ENCODE measurements at regions not wholly inside any gene's neighbourhood (a gene's known extent, or its start where the extent isn't known, plus 50 kb on each side); places are given as distances from the start of the nearest gene placed in this dataset.

- TF ChIP-seq, protein P1, sequence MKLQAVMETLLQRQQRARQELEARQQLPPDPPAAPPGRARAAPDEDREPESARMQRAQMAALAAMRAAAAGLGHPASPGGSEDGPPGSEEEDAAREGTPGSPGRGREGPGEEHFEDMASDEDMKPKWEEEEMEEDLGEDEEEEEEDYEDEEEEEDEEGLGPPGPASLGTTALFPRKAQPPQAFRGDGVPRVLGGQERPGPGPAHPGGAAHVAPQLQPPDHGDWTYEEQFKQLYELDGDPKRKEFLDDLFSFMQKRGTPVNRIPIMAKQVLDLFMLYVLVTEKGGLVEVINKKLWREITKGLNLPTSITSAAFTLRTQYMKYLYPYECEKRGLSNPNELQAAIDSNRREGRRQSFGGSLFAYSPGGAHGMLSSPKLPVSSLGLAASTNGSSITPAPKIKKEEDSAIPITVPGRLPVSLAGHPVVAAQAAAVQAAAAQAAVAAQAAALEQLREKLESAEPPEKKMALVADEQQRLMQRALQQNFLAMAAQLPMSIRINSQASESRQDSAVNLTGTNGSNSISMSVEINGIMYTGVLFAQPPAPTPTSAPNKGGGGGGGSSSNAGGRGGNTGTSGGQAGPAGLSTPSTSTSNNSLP (IDR thresholded peaks at IDR 0.05; ENCODE audit: borderline replicate concordance, low read depth, low read length): no peak
- TF ChIP-seq RAD21 (CRISPR knock-in tag; conservative IDR thresholded peaks at IDR 0.05 in 1 of 2, IDR thresholded peaks at IDR 0.05 in 1 of 2) (peak; percentile 33 to 61), NCOA2 (IDR thresholded peaks at IDR 0.05; ENCODE audit: partially characterized antibody in 2 of 2) (no peak)
- TF ChIP-seq, protein P2, sequence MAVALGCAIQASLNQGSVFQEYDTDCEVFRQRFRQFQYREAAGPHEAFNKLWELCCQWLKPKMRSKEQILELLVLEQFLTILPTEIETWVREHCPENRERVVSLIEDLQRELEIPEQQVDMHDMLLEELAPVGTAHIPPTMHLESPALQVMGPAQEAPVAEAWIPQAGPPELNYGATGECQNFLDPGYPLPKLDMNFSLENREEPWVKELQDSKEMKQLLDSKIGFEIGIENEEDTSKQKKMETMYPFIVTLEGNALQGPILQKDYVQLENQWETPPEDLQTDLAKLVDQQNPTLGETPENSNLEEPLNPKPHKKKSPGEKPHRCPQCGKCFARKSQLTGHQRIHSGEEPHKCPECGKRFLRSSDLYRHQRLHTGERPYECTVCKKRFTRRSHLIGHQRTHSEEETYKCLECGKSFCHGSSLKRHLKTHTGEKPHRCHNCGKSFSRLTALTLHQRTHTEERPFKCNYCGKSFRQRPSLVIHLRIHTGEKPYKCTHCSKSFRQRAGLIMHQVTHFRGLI (CRISPR knock-in tag; IDR thresholded peaks at IDR 0.05): no peak
Measured at GRCh38 chr21:38669186-38669585, 136.5 kb upstream of the ETS2 start (continued).

- Histone ChIP-seq H3K9me1 (ENCODE audit: control insufficient read depth, insufficient read depth, low read length) (no peaks in the 10 kb centered on the region), H4K20me1 (replicated peaks; ENCODE audit: control insufficient read depth, insufficient read depth, low read length) (0 out of 2 replicates have a peak, but pooled peaks cover 4% of the 10 kb centered on the region), H3K4me3 (no peak overlapping the region), H3K79me2 (ENCODE audit: control insufficient read depth, insufficient read depth, low read length) (no peaks in the 10 kb centered on the region), H3K9me3 (replicated peaks; ENCODE audit: control insufficient read depth, insufficient read depth, low read depth, low read length) (no peaks in the 10 kb centered on the region), H3K36me3 (ENCODE audit: control insufficient read depth, insufficient read depth, low read length) (no peaks in the 10 kb centered on the region), H2AFZ (ENCODE audit: low read depth, low read length) (no peak overlapping the region), H3K4me2 (ENCODE audit: insufficient read depth, low read length) (no peak overlapping the region), H3K4me1 (replicated peaks in 1 of 2; ENCODE audit: control insufficient read depth in 2 of 2, insufficient read depth in 2 of 2, low read length in 2 of 2) (no peaks in the 10 kb centered on the region), H3K27ac (ENCODE audit: extremely low read depth, low read depth, low read length) (no peak overlapping the region), H3K9ac (ENCODE audit: insufficient read depth in 1 of 2, low read depth in 2 of 2, low read length in 2 of 2) (no peak overlapping the region), H3K27me3 (ENCODE audit: control insufficient read depth in 2 of 2, insufficient read depth in 2 of 2, low read length in 2 of 2) (peaks cover 21 to 37% of the 10 kb centered on the region in 2 experiments)
- intact Hi-C loops (cut with micrococcal nuclease) (no loop called here), in situ Hi-C loops (cut with MboI) (no loop called here)
- no peak for DNase-seq (ENCODE audit: extremely low read depth in 1 of 4, low spot score in 3 of 4)
- FAIRE-seq: no peak
- CTCF ChIA-PET (ENCODE audit: low intra/inter-chr PET ratio): no interaction called here
- ATAC-seq: no peak
- POLR2A ChIA-PET: interaction anchor here (1.2 kb wide), 1 partner anchor 13 kb away, joined by 3 read pairs; no protein-coding TSS in a partner anchor
- TF ChIP-seq ZNF584 (CRISPR knock-in tag; IDR thresholded peaks at IDR 0.05; ENCODE audit: low read depth) (no peak), TCF3 (CRISPR knock-in tag; IDR thresholded peaks at IDR 0.05) (no peak), TEAD2 (tag; IDR thresholded peaks at IDR 0.05) (no peak)
- 0% methylated on average over 7 of the region's 7 CpGs for WGBS (ENCODE audit: insufficient coverage, low coverage, missing lambda C conversion rate)
- BruUV-seq (replicated peaks): no TSS peak
Measured at GRCh38 chr21:38670861-38671260, 134.9 kb upstream of the ETS2 start.
